Hematopoietic multipotent progenitor cell (in vitro differentiated cells): ENCODE measurements at regions not wholly inside any gene's neighbourhood (a gene's known extent, or its start where the extent isn't known, plus 50 kb on each side); places are given as distances from the start of the nearest gene placed in this dataset.

Source experiments
- DNase-seq, 3 donors: peaks; one replicate each; pipeline ENCODE4 v3.0.0-alpha.2; 2011 to 2015; ENCODE audit warnings: low read depth in 2 of 3, low spot score in 2 of 3

DNA sequence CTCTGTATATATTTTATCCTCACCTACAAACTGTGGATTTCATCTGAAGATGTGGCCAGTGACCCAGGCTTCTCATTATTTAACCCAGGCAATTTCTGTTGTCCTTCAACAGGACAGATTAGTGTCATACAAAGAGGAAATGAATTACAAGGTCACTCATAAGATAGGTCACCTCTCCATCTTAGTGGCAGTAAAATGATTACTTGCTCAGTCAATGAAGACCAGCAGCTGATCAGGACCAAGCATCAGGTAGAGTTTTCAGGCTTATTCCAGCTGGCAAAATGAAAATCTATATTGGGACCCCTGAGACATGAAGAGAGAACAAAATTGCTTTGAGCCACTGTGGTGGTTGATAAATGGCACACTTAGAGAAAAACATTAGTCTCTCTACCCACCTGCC is 135.2 kb upstream of the PRDM9 start:
- DNase-seq, result no peak

DNA sequence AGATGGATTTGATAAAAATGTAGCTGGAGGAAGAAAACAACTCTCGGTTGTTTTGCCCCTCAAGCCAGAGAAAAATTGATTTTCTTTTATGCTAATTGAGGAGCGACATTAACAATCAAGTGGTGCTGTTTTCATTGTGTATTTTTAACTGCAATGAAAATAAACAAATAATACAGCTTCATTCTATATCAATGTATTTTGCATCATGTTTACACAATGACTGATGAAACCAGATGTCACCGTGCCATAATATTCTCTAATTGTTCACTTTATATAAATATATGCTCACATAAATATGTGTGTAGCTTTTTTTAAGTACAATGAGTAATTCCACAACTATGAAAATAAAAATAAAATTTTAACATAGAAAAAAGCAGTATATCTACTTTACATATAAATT is 139.0 kb upstream of the PRDM9 start:
- no peak for DNase-seq

DNA sequence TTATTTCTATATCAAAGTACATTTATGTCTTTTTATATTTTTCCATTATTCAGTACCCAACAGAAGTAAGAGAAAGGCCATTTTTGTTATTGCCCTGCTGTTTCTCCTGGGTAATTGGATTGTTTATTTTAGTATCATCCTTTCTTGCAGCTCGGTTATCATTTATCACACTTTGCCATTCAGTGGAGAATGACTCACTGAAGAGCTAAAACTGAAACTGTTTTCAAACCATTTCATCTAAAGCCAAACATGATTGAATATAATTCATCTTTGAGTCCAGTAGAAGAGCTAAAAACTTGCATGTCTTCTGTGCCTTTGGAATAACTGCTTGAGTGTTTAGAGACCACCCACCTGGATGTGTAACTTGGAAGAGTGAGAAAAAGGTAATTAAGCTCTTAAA is 139.5 kb upstream of the PRDM9 start:
- no peak for DNase-seq

DNA sequence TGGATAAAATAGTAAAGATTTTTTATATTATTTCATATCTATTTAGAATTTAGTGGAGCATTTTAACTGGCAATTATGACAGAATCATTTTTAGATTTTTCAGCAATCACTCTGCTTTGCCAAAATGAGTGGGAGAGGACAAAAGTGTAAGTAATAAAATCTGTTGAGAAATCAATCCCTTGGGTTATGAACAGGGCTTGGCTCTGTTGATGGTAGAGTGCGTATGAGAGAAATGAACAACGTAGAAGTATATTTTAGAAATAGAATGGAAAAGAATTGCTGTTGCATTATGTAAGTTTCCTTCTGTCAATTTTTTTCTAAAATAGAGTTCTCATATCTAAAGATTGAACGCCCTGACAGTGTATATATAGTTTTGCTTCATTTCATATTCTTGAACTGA is 154.1 kb upstream of the PRDM9 start:
- DNase-seq, result no peak

DNA sequence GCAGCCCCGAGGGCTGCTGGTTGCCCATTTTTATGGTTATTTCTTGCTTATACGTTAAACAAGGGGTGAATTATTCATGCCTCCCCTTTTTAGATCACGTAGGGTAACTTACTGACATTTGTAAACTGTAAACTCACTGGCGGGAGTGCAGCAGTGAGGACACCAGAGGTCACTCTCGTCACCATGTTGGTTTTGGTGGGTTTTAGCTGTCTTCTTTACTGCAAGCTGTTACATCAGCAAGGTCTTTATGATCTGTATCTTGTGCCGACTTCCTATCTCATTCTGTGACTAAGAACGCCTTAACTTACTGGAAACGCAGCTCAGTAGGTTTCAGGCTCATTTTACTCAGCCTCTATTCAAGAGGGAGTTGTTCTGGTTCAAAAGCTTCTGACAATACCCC is 155.0 kb upstream of the PRDM9 start:
- no peak for DNase-seq

DNA sequence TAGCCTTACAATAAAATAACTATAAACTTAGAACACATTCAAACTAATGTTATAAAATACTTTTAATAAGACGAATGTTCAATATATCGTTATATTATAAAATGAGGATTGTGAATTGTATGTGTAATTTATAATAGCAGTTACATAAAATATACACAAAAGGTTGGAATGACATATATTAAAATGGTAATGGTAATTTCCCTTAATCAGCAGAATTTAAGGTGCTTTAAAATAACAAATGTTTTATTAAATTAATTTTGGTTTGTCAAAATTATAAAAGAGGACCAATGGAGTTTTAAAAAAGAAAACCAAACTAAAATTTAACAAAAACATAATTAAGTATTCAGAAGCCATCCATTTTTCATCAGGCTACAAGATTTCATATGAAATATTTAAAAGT is 164.3 kb upstream of the PRDM9 start:
- DNase-seq, result no peak

DNA sequence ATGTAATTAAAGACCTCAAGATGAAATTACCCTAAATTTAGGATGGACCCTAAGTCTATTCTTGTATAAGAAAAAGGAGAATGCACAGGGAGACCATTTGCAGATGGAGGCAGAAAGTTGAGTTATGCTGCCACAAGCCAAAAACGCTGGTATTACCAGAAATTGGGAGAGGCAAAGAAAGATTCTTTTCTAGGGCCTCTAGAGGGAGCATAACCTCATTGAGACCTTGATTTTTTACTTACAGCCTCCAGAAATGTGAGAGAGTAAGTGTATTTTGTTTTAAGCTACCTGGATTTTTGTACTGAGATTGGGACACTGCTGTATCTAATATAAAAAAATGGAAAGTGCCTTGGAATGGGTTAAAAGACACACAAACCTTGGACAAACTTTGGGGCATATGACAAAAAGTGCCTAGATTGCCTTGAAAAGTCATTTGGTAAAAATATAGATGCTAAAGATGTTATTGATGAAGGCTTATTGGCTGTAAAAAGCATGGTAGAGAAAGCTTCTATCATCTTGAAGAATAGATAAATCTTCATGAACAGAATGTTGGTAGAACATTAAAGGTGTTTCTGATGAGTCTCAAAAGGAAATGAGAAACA is 174.7 kb upstream of the PRDM9 start:
- no peak for DNase-seq

DNA sequence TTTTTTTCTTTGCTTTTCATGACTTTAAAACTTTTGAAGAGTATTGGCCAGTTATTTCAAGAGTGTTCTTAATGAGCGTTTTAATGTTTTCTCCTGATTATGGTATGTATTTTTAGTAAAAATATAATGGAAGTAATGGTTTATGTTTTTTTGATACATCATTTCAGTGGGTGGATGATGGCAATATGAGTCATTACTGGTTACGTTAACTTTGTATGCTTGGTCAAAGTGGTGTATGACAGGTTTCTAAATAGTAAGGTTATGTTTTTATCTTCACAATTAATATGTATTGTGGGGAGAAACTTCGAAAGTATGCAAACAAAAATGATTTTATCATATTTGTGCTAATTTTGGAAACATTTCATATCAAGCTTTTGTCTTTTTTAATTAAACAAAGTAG is 176.7 kb upstream of the PRDM9 start:
- DNase-seq, result no peak

DNA sequence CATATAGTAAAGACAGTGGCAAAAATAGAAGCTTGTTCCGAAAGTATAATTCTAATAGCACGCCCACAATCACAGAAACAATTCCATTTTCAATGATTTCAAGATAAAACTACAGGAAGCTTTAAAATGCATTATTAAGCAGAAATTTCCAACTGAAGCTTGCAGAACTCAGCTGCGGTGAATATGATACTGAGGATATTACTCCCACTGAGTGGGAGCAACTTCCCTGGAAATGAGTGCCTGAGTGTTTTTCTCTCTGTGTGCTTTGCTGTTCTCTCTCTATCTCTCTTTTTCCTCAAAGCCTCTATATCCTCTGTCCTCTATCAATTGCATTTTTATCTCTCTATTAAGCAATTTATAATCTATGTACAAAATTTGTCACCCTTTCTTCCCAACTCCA is 187.5 kb upstream of the PRDM9 start:
- no peak for DNase-seq

DNA sequence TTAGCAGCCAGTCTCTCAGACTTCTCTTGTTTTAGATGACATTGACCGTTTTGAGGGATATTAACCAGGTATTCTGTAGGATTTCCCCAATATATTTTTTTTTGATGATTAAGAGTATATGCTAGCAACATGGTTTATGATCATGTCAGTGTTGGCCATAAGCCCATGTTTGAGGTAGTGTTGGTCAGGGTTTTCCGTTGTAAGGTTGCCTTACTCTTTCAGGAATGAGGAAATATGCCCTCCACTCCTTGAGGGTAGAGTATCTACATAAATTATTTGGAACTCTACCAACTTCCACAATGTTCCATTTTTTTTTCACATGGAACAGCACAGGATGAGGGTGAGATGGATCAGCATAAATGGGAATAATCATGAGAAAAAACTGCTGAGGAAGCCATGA is 188.4 kb upstream of the PRDM9 start:
- no peak for DNase-seq

DNA sequence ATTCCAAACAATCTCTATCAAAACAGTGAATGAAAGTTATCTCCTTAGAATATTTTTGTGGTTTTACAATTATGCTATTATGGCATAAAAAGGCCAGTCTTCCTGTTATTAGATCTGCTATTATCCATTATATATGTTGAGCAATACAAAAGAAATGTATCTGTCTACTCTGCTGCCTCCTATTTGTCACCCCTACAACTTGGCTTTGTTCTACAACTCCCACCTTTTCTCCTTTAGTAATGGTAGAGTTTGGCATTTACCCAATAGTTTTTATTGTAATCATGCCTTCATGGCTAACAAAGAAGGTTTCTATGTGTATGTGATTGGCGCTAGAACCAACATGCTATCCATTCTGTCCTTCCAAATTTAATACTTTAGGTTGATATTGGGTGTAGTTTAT is 189.2 kb upstream of the PRDM9 start:
- DNase-seq, result no peak

DNA sequence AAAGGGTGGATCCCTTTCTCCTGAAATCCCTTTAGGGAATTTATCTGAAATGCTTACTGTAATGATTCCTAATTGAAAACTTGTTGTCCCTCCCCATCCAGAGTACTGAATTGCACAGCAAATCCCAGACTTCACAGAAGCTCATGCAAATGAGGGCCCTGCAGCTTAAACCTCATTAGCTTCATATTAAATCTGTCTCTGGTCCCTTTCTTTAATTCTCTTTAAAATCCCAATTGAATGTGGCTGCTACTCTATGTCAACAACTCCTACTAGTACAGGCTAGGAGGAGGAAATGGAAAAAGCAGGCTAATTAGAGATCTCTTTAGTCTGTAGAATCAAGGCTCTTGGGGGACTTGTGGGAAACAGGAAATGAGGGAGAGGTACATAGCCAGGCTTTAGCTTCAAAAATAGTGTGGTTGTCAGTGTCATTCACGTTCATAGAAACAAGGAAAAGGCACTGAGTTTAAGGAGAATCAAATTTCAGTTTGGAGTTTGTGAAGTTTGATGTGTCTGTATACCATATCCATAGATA is 191.3 kb upstream of the PRDM9 start:
- DNase-seq, result no peak

DNA sequence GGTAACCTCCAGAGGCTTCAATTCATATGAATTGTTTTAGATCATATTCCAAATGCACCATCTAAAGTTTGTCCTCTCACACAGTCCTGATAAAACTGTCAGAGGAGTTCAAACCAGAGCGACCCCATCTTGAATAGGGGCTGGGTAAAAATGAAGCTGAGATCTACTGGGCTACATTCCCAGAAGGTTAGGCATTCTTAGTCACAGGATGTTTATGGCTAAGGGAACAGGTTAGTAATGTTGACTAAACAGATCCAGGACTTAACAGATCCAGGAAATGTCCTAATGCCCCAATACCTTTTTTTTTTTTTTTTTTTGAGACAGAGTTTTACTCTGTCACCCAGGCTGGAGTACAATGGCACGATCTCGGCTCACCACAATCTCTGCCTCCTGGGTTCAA is 192.6 kb upstream of the PRDM9 start:
- DNase-seq, result no peak

DNA sequence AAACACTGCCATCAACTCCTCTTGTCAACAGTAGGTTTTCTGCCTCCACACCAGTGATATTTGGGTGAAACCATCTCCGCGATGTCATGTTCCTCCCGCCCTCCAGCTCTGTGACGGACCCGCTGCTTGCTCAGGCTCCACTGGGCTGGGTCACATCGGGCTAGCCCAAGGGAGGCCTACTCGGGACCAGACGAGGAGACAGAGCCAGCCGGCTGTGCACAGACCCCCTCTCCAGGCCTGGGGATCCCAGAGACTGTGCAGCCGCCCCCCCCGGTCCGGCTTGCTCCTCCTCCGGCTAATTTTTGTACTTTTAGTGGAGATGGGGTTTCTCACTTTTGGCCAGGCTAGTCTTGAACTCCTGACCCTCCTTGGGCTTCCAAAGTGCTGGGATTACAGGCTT is 202.4 kb upstream of the PRDM9 start:
- no peak for DNase-seq

DNA sequence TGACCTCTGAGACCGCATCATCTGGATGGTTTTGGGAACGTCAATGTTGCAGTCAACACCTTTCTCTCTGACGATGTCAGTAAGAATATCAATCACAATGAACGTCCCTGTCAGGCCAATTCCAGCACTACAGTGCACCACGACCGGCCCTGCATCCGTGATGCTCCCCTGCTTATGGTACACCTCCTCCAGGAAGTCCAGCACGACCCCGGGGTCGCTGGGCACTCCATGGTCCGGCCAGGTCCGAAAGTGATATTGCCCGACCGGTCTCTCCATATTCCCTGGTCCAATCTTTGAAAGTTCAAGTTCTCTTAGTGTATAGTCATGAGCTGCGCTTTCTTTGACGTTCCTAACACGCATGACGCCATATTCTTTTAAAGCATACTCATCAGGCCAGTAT is 203.6 kb upstream of the PRDM9 start:
- no peak for DNase-seq

DNA sequence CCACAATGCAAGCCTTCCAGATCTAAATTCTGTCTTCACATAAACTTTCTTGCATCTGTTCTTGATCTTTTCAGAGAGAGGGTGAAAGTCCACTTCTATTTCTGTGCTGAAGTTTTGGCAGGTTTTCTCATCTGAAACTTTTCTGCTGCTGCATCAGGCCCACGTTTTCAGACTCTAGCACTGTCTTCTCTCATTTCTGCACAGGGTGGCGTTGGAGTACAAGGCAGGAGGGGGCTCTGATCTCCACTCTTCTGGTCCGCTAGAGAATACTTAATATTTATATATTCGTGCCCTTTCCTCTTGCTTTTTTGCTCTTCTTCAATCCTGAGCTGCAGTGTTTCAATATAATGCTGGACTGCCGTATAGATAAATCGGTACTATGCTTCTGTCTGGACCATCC is 204.0 kb upstream of the PRDM9 start:
- DNase-seq, result no peak

DNA sequence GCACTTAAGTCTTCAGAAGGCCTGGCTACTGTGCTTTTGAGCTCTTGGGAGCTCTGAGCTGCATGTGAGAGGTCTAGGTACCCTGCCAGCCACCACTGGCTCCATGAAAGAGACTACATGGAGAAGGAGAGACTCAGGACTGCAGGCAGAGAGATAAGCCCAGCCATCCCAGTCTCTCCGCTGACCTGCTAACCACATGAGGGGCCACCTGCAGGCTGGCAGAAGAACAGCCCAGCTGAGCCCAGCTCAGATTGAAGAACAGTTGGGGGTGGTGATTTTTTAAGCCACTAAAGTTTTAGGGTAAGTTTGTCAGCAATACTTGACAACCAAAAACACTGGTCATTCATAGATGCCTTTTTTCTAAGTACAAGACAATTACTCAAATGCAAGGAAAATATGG is 205.0 kb upstream of the PRDM9 start:
- DNase-seq, result no peak

DNA sequence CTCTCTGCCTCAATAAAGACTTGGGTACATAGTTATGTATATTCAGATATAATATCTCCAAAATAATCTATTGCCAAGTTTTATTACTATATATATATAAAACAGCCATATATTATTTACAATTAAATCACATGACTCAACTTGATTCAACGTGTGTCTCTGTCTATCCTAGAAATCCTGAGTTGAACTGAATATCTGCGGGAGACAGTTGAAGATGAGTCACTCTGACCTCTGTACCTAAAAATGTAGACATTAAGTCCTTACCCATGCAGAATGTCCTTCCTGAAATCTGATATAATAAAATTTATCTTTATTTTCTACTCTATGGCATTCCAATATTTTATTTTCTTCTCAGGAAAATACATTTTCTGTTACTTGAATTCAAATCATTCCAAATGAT is 218.2 kb upstream of the PRDM9 start:
- no peak for DNase-seq

DNA sequence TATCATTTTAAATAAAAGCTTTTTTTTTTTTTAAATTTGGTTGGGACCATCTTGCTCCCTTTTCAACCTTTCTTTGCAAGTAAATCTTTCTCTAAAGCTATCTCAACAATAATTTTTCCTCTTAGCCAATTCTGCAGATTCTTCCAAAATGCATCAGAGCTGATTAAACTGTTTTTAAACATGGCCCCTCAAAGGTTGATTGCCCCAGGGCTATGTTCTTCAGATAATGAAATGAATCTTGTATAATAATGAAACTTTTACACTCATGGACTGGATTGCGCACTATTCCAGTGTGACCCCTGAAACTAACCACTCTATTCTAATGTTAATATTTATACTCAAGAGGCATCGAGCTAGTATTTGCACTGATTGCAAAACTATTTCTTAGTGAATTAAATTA is 222.8 kb upstream of the PRDM9 start:
- no peak for DNase-seq

DNA sequence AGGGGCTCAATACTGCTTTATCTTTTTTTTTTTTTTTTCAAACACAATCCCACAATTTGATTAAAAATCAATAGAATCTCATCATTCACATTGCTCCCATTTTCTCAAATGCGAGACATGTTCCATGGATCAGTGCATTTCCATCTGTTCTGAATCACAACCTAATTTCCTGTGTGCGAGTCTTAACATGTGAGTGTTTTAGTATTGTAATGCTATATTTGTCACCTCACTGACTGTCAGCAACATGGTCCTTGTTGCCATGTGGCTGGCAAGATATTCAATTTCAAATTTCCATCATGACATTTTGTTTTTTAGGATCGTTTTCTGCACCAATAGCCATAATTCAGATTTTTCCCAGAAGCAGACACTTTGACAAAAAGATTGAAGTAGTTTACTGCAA is 233.2 kb upstream of the PRDM9 start:
- no peak for DNase-seq

DNA sequence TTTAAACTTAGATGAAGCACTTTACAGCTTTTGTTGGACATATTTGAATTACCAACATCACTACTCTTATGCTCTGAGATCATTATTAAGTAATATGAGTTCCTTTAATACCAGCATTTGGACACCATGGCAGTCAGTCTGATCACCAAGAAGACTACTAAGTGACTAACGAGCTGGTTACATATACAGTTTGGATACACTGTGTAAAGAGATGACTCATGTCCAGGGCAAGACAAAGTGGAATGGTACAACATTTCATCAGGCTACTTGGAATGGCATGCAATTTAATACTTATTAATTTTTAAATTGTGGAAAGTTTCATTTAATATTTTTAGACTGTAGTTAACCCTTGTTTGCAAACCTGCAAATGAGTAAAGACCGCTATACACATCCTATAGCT is 237.4 kb upstream of the PRDM9 start:
- DNase-seq, result no peak

DNA sequence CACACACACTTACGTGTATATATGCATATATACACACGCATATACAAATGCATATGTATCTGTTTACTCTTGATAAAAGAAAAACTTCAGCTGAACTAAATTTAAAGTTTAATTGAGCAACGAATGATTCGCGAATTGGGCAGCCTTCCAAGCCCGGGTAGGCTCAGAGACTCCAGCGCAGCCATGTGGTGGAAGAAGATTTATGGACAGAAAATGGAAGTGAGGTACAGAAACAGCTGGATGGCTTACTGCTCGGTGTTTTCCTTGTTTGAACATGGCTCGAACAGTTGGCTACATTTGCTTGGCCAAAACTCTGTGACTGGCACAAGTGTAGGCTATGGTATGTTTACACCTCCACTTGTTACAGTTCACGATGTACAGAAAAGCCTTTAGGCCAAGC is 239.3 kb upstream of the PRDM9 start:
- DNase-seq, result no peak

DNA sequence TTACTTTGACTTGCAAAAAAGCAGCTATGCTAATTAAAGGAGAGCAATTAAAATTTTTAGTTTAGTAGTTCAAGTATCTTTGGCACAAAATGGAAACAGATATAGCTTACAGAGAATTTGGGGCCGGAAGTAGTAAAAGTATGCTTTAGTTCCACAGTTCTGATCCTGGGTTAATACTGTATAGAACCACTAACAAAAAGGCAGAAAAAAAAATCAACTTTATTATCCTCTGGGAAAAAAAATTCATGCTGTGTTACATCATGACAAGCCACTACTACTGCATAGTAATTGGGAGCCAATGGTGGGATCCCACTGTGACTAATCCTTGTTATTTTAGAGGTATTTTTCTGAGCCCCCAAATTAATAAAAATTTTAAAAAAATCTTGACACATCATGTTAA is 246.8 kb upstream of the PRDM9 start:
- DNase-seq, result no peak
